ENCODE measurements at regions not wholly inside any gene's neighbourhood (a gene's known extent, or its start where the extent isn't known, plus 50 kb on each side); places are given as distances from the start of the nearest gene placed in this dataset.

DNA sequence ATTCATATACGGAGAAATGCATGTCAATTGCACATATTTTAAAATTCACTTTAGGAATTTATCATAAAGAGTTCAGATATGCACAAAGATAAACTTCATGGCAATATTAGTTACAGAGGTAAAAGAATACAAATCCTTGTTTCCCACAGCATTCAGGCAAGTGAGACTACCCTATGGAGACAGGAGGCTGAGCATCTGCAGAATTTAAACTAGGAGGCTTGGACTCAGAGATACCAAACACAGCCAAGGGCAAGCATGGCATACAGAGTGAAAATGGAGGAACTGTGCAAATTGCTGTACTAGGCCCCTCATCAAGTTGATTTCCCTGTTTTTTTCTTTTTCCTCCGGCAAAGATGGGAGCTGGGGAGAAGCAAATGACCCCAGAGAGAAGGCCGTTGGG lies 94.2 kb downstream of the SLC24A2 start:
- Mint-ChIP-seq H3K27me3 (ENCODE audit: low read depth) (no peaks in the 10 kb centered on the region), H3K36me3 (peaks cover 15% of the 10 kb centered on the region), H3K4me3 (no peak overlapping the region), H3K9me3 (peaks cover 20% of the 10 kb centered on the region), H3K27ac (no peak overlapping the region), H3K4me1 (peaks cover 16% of the 10 kb centered on the region)
- no peak for ATAC-seq
- ChIA-PET POLR2A (no interaction called here), CTCF (no interaction called here)
- no peak for DNase-seq (ENCODE audit: low spot score)
- TF ChIP-seq, protein P1, sequence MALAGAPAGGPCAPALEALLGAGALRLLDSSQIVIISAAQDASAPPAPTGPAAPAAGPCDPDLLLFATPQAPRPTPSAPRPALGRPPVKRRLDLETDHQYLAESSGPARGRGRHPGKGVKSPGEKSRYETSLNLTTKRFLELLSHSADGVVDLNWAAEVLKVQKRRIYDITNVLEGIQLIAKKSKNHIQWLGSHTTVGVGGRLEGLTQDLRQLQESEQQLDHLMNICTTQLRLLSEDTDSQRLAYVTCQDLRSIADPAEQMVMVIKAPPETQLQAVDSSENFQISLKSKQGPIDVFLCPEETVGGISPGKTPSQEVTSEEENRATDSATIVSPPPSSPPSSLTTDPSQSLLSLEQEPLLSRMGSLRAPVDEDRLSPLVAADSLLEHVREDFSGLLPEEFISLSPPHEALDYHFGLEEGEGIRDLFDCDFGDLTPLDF (CRISPR knock-in tag; IDR thresholded peaks at IDR 0.05): no peak
- TF ChIP-seq ATF6 (CRISPR knock-in tag; IDR thresholded peaks at IDR 0.05) (no peak), JAZF1 (CRISPR knock-in tag; IDR thresholded peaks at IDR 0.05) (no peak), USF1 (CRISPR knock-in tag; IDR thresholded peaks at IDR 0.05) (no peak), TCF7 (CRISPR knock-in tag; IDR thresholded peaks at IDR 0.05; ENCODE audit: low read depth) (no peak), FOXK1 (CRISPR knock-in tag; IDR thresholded peaks at IDR 0.05) (no peak), NFYB (CRISPR knock-in tag; conservative IDR thresholded peaks at IDR 0.05; ENCODE audit: low read depth) (no peak), ZNF219 (CRISPR knock-in tag; IDR thresholded peaks at IDR 0.05; ENCODE audit: borderline replicate concordance) (no peak)
- TF ChIP-seq, protein P2, sequence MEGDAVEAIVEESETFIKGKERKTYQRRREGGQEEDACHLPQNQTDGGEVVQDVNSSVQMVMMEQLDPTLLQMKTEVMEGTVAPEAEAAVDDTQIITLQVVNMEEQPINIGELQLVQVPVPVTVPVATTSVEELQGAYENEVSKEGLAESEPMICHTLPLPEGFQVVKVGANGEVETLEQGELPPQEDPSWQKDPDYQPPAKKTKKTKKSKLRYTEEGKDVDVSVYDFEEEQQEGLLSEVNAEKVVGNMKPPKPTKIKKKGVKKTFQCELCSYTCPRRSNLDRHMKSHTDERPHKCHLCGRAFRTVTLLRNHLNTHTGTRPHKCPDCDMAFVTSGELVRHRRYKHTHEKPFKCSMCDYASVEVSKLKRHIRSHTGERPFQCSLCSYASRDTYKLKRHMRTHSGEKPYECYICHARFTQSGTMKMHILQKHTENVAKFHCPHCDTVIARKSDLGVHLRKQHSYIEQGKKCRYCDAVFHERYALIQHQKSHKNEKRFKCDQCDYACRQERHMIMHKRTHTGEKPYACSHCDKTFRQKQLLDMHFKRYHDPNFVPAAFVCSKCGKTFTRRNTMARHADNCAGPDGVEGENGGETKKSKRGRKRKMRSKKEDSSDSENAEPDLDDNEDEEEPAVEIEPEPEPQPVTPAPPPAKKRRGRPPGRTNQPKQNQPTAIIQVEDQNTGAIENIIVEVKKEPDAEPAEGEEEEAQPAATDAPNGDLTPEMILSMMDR (IDR thresholded peaks at IDR 0.05): no peak

DNA sequence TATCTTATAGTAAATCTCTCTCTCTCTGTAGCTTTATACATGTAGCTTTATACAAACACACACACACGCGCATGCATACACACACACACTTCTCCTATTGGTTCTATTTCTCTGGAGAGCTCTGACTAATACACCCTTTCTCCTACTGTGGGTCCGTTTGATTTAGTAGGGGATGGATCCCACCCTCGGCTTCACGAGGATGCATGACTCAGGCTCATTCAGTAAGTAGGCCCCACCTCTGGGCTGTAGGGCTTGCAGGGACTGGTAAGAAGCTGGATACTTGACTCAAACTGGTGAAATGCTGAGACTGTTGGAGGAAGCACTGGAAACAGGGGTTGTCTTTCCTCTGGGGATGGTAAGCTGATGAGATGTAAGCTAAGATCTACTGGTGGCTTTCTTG lies 98.7 kb downstream of the SLC24A2 start:
- Mint-ChIP-seq H3K4me3 (no peak overlapping the region), H3K27me3 (ENCODE audit: low read depth) (no peaks in the 10 kb centered on the region), H3K36me3 (peaks cover 30% of the 10 kb centered on the region), H3K27ac (no peak overlapping the region), H3K9me3 (peaks cover 40% of the 10 kb centered on the region), H3K4me1 (peaks cover 3% of the 10 kb centered on the region; the same call in 1 of the 2 replicates)
- ATAC-seq (no peak), DNase-seq (ENCODE audit: low spot score) (no peak)
- ChIA-PET POLR2A (no interaction called here), CTCF (no interaction called here)
- TF ChIP-seq, protein P3, sequence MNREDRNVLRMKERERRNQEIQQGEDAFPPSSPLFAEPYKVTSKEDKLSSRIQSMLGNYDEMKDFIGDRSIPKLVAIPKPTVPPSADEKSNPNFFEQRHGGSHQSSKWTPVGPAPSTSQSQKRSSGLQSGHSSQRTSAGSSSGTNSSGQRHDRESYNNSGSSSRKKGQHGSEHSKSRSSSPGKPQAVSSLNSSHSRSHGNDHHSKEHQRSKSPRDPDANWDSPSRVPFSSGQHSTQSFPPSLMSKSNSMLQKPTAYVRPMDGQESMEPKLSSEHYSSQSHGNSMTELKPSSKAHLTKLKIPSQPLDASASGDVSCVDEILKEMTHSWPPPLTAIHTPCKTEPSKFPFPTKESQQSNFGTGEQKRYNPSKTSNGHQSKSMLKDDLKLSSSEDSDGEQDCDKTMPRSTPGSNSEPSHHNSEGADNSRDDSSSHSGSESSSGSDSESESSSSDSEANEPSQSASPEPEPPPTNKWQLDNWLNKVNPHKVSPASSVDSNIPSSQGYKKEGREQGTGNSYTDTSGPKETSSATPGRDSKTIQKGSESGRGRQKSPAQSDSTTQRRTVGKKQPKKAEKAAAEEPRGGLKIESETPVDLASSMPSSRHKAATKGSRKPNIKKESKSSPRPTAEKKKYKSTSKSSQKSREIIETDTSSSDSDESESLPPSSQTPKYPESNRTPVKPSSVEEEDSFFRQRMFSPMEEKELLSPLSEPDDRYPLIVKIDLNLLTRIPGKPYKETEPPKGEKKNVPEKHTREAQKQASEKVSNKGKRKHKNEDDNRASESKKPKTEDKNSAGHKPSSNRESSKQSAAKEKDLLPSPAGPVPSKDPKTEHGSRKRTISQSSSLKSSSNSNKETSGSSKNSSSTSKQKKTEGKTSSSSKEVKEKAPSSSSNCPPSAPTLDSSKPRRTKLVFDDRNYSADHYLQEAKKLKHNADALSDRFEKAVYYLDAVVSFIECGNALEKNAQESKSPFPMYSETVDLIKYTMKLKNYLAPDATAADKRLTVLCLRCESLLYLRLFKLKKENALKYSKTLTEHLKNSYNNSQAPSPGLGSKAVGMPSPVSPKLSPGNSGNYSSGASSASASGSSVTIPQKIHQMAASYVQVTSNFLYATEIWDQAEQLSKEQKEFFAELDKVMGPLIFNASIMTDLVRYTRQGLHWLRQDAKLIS (CRISPR knock-in tag; IDR thresholded peaks at IDR 0.05; ENCODE audit: borderline replicate concordance): no peak
- TF ChIP-seq, protein P1 (CRISPR knock-in tag; IDR thresholded peaks at IDR 0.05): no peak

Measured in WTC11 (cell line).